Peyer's patch (tissue), 4 donors: ENCODE measurements at regions not wholly inside any gene's neighbourhood (a gene's known extent, or its start where the extent isn't known, plus 50 kb on each side); places are given as distances from the start of the nearest gene placed in this dataset.

Experiments used
- DNase-seq, 3 donors: peaks; one replicate each; pipeline ENCODE4 v3.0.0-alpha.2; 2017 to 2019
- H3K27ac ChIP-seq, 4 donors: fragments of 200-600 bp; sonication (generic); one replicate each; pipeline ENCODE4 v1.5.1; 2016 to 2019
- H3K27me3 ChIP-seq, 2 donors: fragments of 200-600 bp; sonication (generic); one replicate each; pipeline ENCODE4 v1.5.1; 2019
- H3K36me3 ChIP-seq, 3 donors: fragments of 200-600 bp; sonication (generic); one replicate each; pipeline ENCODE4 v1.5.1; 2016 to 2019
- H3K4me1 ChIP-seq, 4 donors: fragments of 200-600 bp; sonication (generic); one replicate each; pipeline ENCODE4 v1.5.1; 2016 to 2019
- H3K4me3 ChIP-seq, 4 donors: fragments of 200-600 bp; sonication (generic); 1 replicate in 3 of 4; 2 replicates in 1 of 4; pipeline ENCODE4 v1.5.1; 2016 to 2019; ENCODE audit warnings: mild to moderate bottlenecking in 1 of 4
- H3K9me3 ChIP-seq, 4 donors: fragments of 200-600 bp; sonication (generic); one replicate each; pipeline ENCODE4 v1.5.1; 2016 to 2019; ENCODE audit warnings: mild to moderate bottlenecking in 1 of 4
- POLR2A ChIP-seq, 2 donors: fragments of 450-650 bp; IDR thresholded peaks; one replicate each; pipeline ENCODE4 v1.5.1; 2017; ENCODE audit warnings: antibody characterized with exemption in 2 of 2, mild to moderate bottlenecking in 2 of 2, moderate library complexity in 2 of 2
- TF ChIP-seq, protein P1 (sequence below), 6 experiments: fragments of 450-650 bp in 4 of 6; fragments of 200-600 bp in 2 of 6; sonication (generic) in 1 of 6; IDR thresholded peaks; one replicate each; pipeline ENCODE4 v1.5.1; 2017 to 2019; ENCODE audit warnings: antibody characterized with exemption in 6 of 6, mild to moderate bottlenecking in 3 of 6, moderate library complexity in 1 of 6

DNA sequence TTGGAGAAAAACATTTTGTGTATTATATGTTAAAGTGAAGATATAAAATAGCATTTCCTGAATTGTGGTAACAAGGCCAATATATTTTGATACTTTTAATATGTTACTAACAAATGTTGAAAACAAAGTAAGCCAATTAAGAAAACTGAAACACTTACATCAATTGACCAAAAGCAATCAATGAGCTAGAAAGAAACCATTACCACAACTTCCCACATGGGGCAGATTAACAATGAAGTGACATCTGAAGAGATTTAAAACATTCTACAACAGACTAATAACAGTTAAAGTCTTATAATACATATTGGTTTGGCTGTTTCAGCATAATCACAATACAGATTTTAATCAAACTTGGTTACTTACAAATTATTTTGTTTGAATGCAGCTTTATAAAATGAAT, 282.4 kb upstream of the NETO1 start:
- no peaks in the 10 kb centered on the region for H3K36me3 ChIP-seq

DNA sequence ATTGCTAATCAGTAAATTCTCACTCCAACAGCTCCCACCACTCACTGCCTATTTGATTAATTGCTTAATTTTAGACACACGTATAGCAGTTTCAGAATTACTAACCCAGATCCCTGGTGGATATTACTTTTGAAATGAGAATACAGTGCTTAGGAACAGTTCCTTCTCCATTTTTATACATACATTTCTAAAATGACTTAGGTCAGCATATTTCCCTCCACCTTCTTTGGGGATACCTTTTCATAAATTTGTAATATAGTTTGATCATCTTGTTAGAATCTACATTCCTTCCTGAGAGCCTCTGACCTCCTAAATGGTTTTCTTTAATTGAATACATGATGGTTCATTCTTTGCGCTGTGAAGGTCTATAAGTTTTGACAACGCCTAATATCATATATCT, 279.8 kb upstream of the NETO1 start:
- Histone ChIP-seq H3K27ac (no peak overlapping the region), H3K4me1 (no peaks in the 10 kb centered on the region), H3K9me3 (no peaks in the 10 kb centered on the region), H3K4me3 (no peak overlapping the region), H3K36me3 (no peaks in the 10 kb centered on the region), H3K27me3 (no peaks in the 10 kb centered on the region)
- TF ChIP-seq, protein P1, sequence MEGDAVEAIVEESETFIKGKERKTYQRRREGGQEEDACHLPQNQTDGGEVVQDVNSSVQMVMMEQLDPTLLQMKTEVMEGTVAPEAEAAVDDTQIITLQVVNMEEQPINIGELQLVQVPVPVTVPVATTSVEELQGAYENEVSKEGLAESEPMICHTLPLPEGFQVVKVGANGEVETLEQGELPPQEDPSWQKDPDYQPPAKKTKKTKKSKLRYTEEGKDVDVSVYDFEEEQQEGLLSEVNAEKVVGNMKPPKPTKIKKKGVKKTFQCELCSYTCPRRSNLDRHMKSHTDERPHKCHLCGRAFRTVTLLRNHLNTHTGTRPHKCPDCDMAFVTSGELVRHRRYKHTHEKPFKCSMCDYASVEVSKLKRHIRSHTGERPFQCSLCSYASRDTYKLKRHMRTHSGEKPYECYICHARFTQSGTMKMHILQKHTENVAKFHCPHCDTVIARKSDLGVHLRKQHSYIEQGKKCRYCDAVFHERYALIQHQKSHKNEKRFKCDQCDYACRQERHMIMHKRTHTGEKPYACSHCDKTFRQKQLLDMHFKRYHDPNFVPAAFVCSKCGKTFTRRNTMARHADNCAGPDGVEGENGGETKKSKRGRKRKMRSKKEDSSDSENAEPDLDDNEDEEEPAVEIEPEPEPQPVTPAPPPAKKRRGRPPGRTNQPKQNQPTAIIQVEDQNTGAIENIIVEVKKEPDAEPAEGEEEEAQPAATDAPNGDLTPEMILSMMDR (IDR thresholded peaks at IDR 0.05): no peak
- TF ChIP-seq POLR2A (IDR thresholded peaks at IDR 0.05): no peak
- no peak for DNase-seq

More for the DNA sequence above, 282.4 kb upstream of the NETO1 start:
- DNase-seq: no peak
- TF ChIP-seq, protein P1 (IDR thresholded peaks at IDR 0.05): no peak
- TF ChIP-seq POLR2A (IDR thresholded peaks at IDR 0.05): no peak
- H3K9me3 ChIP-seq: peaks cover 0 to 6% (median 0%) of the 10 kb centered on the region in 4 donors
- no peak overlapping the region for H3K27ac ChIP-seq
- no peak overlapping the region for H3K4me3 ChIP-seq
- no peaks in the 10 kb centered on the region for H3K27me3 ChIP-seq
- no peaks in the 10 kb centered on the region for H3K4me1 ChIP-seq

DNA sequence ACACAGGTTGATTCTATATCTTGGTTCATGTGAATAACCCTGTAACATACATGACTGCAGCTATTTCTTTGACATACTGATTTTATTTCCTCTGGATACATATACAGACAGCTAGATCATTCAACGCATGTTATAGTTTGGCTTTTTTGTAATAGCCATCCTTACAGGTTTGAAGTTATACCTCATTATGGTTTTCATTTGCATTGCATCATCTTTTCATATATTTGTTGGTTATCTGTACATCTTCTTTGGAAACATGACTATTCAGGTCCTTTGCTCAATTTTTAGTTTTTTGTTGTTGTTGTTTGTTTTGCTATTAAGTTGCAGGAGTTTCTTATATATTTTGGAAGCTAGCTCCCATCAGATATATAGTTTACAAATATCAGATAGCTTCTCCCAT, 276.2 kb upstream of the NETO1 start:
- no peaks in the 10 kb centered on the region for H3K36me3 ChIP-seq
- no peak overlapping the region for H3K4me3 ChIP-seq
- H3K27me3 ChIP-seq: no peaks in the 10 kb centered on the region
- no peak overlapping the region for H3K27ac ChIP-seq
- DNase-seq: no peak
- TF ChIP-seq POLR2A (IDR thresholded peaks at IDR 0.05): no peak
- TF ChIP-seq, protein P1 (IDR thresholded peaks at IDR 0.05): no peak
- H3K4me1 ChIP-seq: no peaks in the 10 kb centered on the region
- H3K9me3 ChIP-seq: no peaks in the 10 kb centered on the region

DNA sequence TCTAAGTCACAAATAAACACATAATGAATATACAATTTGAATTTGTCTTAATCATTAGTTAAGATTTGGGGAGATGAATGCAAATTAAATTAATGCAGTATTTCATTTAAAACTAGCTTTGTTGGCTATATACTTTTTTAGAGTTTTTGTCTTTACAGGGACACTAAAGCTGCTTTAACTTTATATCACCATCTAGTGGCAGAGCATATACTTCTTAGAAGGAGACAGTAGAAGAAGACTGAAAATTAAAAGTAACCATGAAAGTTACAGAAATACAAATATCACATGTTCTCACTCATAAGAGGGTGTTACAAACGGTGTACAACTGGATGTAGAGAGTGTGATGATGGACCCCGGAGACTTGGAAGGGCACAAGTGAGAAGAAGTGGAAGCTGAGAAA, 268.3 kb upstream of the NETO1 start:
- no peak for DNase-seq
- H3K4me3 ChIP-seq: no peak overlapping the region

DNA sequence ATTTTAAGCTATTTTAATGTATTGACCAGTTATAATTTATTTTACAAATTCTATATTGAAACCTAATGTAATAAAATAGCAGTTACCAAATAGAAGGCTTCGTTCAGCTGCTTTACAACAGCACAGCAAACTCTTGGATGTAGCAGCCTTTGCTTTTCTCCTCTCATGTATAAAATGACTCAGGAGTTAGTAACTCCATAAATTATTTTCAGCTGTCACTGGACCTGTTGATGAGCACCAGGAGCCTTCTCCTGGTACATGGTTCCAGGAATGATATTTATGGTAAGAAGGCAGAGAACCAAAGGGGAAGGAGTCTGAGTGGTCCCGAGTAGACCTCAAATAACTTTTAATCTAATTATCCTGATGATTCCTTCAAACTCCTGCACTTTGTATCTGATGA, 256.4 kb upstream of the NETO1 start:
- H3K9me3 ChIP-seq: no peaks in the 10 kb centered on the region
- H3K27ac ChIP-seq: no peak overlapping the region
- no peaks in the 10 kb centered on the region for H3K27me3 ChIP-seq
- H3K4me3 ChIP-seq: no peak overlapping the region
- TF ChIP-seq POLR2A (IDR thresholded peaks at IDR 0.05): no peak
- TF ChIP-seq, protein P1 (IDR thresholded peaks at IDR 0.05): no peak
- no peaks in the 10 kb centered on the region for H3K4me1 ChIP-seq
- H3K36me3 ChIP-seq: no peaks in the 10 kb centered on the region
- DNase-seq: no peak

More for the DNA sequence above, 268.3 kb upstream of the NETO1 start:
- no peak for TF ChIP-seq POLR2A (IDR thresholded peaks at IDR 0.05)
- TF ChIP-seq, protein P1 (IDR thresholded peaks at IDR 0.05): no peak
- H3K36me3 ChIP-seq: no peaks in the 10 kb centered on the region
- no peaks in the 10 kb centered on the region for H3K9me3 ChIP-seq
- no peaks in the 10 kb centered on the region for H3K4me1 ChIP-seq
- H3K27me3 ChIP-seq: no peaks in the 10 kb centered on the region
- no peak overlapping the region for H3K27ac ChIP-seq

DNA sequence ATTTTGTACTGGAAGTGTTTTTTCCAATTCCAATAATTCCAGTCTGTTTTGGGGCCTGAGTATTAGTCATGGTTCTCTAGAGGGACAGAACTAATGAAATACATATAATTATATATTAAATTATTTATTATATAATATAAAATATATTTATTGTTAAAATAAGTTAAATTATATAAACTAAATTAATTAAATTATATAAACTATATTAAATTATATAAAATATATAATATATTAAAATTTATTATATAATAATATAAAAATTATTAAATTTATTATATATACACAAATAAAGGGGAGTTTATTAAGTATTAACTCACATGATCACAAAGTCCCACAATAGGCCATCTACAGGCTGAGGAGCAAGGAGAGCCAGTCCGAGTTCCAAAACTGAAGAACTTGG, 253.4 kb upstream of the NETO1 start:
- Histone ChIP-seq H3K4me1 (no peaks in the 10 kb centered on the region), H3K36me3 (no peaks in the 10 kb centered on the region), H3K27me3 (no peaks in the 10 kb centered on the region), H3K4me3 (no peak overlapping the region), H3K9me3 (no peaks in the 10 kb centered on the region), H3K27ac (no peak overlapping the region)
- no peak for TF ChIP-seq POLR2A (IDR thresholded peaks at IDR 0.05)
- TF ChIP-seq, protein P1 (IDR thresholded peaks at IDR 0.05): no peak
- DNase-seq: no peak
